ENCODE measurements at regions not wholly inside any gene's neighbourhood (a gene's known extent, or its start where the extent isn't known, plus 50 kb on each side); places are given as distances from the start of the nearest gene placed in this dataset.

DNA sequence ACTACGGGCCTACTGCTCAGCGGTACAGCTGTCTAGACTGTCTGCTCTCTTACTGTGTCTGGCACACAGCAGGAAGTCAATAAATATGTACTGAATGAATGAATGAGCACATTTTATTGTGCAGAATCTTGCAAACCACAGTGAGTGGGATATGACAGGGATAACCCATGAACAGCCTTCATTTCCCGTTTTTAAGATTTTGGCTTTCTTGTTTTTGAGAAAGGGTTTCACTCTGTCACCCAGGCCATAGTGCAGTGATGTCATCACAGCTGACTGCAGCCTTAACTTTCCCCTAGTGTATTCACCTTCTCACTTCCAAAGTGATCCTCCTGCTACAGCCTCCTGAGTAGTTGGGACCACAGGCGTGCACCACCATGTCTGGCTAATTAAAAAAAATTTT is 203.1 kb downstream of the AEBP2 start:
- no peaks in the 10 kb centered on the region for H3K4me1 Mint-ChIP-seq
- ATAC-seq, result no peak
- no peak overlapping the region for H3K27ac Mint-ChIP-seq
- no peaks in the 10 kb centered on the region for H3K27me3 Mint-ChIP-seq
- no peak overlapping the region for H3K4me3 Mint-ChIP-seq
- H3K36me3 Mint-ChIP-seq (ENCODE audit: low read depth), result peaks cover 3% of the 10 kb centered on the region
- no peak for DNase-seq
- H3K9me3 Mint-ChIP-seq, result peaks cover 9% of the 10 kb centered on the region

DNA sequence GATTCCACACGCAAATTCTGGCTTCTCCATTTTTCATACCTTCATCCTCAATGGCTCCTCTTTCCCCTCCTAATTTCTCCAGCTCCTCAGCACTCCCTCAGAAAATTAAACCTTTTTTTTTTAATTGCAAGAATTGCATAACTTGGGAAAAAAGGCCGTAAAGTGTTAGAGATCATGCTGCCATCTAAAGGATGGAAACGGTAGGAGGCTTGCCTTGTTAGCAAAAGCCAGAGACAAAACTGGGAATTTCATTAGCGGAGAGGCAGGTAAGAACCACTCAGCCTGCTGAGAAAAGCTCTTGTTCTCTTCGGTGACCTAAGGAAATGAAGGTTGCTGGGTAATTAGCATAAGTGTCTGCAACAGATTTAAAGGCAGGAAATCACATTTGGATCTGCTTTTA is 204.3 kb downstream of the AEBP2 start:
- Mint-ChIP-seq H3K9me3 (peaks cover 13% of the 10 kb centered on the region), H3K27ac (no peak overlapping the region), H3K4me3 (no peak overlapping the region), H3K4me1 (no peaks in the 10 kb centered on the region), H3K27me3 (no peaks in the 10 kb centered on the region), H3K36me3 (ENCODE audit: low read depth) (peaks cover 6% of the 10 kb centered on the region)
- DNase-seq (no peak), ATAC-seq (no peak)

DNA sequence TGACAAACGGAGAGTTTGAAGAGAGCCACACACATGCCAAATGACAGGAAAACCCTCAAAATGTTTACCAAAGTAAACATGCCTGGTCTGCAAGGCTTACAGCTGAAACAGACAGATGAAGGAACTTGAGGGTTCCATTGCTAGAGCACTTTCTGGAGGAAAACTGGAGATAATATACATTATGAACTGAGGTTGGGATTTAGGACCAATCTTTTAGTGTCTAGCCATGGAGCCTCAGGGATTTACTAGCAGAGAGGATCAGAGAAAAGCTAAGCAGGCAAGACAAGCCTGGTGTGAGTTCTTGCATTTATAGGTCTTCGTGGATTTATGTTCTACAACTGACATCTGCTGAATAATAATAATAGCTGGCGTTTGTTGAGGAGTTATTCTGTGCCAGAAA is 205.3 kb downstream of the AEBP2 start:
- Mint-ChIP-seq H3K4me1 (no peaks in the 10 kb centered on the region), H3K36me3 (ENCODE audit: low read depth) (peaks cover 6% of the 10 kb centered on the region), H3K27ac (no peak overlapping the region), H3K4me3 (no peak overlapping the region), H3K9me3 (peaks cover 17% of the 10 kb centered on the region), H3K27me3 (no peaks in the 10 kb centered on the region)
- DNase-seq (no peak), ATAC-seq (no peak)

DNA sequence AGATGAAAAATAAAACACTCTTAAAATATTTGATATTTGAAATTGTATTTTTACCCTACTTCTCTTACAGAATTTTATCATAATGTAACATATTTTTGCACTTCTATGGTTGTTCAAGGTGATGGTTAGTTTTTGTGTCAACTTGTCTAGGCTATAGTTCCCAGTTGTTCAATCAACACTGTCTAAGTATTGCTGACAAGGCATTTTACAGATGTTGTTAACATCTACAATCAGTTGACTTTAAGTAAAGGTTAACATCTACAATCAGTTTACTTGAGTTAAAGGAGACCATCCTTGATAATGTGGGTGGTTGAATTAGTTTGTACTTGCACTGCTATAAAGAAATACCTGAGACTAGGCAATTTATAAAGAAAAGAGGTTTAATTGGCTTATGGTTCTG is 206.5 kb downstream of the AEBP2 start:
- H3K4me3 Mint-ChIP-seq, result no peak overlapping the region
- no peak overlapping the region for H3K27ac Mint-ChIP-seq

DNA sequence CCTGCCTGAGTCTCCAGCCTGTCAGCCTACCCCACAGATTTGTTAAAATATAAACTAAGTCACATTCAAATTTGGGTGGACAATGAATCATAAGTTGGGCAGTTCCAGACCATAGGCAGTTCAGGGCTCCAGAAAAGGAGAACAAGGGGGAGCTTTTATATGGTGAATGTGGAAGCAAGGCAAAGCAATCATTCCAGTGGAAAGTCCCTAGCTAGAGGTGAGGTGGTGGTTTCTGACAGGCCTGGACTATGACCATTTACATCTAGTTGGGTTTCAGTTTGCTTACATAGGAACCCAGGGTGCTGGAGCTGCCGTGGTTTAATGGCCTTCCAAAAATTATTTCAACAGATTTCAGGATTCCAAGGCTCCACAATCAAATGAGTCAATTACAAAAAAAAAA is 207.3 kb downstream of the AEBP2 start:
- H3K36me3 Mint-ChIP-seq (ENCODE audit: low read depth), result peaks cover 6% of the 10 kb centered on the region
- no peak overlapping the region for H3K4me3 Mint-ChIP-seq
- H3K27me3 Mint-ChIP-seq, result no peaks in the 10 kb centered on the region
- no peak overlapping the region for H3K27ac Mint-ChIP-seq
- no peak for DNase-seq
- peaks cover 17% of the 10 kb centered on the region for H3K9me3 Mint-ChIP-seq
- no peaks in the 10 kb centered on the region for H3K4me1 Mint-ChIP-seq
- ATAC-seq, result no peak

More for the DNA sequence above, 206.5 kb downstream of the AEBP2 start:
- Mint-ChIP-seq H3K27me3 (no peaks in the 10 kb centered on the region), H3K36me3 (ENCODE audit: low read depth) (peaks cover 6% of the 10 kb centered on the region), H3K4me1 (no peaks in the 10 kb centered on the region), H3K9me3 (peaks cover 17% of the 10 kb centered on the region)
- no peak for DNase-seq
- ATAC-seq, result no peak

DNA sequence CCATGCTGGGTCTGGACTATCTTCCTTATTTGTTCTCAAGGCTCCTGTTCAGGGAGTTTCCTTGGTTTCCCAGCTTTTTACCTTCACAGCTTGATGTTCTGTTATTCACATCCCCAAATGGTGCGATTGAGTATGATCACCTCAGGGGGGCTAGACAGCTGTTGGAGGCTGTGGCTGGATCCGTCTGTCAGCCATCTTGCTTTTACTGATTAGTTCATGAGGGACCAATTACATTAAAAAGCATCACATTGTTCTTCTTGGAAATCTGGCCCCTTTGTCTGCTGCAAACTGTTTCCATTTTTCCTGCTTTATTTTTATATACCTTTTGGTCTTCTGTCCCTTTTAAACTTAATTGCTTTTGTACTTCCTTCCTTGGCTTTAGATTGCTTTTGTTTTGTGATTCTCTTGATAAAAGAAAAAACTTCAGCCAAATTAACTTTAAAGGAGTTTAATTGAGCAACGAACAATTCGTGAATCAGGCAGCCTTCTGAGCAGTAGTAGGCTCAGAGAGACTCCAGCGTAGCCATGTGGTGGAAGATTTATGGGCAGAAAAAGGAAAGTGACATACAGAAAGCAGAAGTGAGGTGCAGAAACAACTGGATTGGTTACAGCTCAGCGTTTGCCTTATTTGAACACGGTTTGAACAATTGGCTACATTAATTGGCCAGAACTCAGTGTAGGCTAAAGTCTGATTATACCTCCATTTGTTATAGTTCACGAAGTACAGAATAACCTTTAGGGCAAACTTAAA is 208.7 kb downstream of the AEBP2 start:
- H3K4me3 Mint-ChIP-seq, result no peak overlapping the region
- H3K9me3 Mint-ChIP-seq, result peaks cover 17% of the 10 kb centered on the region
- no peaks in the 10 kb centered on the region for H3K27me3 Mint-ChIP-seq
- ATAC-seq, result no peak
- H3K4me1 Mint-ChIP-seq, result no peaks in the 10 kb centered on the region
- peaks cover 6% of the 10 kb centered on the region for H3K36me3 Mint-ChIP-seq (ENCODE audit: low read depth)
- no peak for DNase-seq
- H3K27ac Mint-ChIP-seq, result no peak overlapping the region

DNA sequence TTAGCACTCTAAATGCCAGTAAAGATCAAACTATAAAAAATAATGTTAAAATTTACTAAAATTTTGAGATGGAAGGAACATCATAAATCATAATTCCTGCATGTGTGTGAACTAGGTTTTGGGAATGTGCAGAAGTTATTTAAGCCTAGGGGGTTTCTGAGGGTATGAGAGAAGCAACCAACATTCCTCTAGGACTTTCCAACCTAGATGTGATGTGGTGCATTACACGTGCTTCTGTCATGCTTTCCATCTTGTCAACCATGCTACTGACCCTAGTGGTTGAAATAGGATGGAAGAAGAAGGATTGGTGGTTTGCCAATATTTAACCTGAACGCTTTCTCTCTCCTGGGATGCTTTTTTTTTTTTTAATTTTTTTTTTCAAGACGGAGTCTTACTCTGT is 209.3 kb downstream of the AEBP2 start:
- no peak overlapping the region for H3K27ac Mint-ChIP-seq
- H3K36me3 Mint-ChIP-seq (ENCODE audit: low read depth), result peaks cover 6% of the 10 kb centered on the region
- DNase-seq, result no peak
- no peaks in the 10 kb centered on the region for H3K27me3 Mint-ChIP-seq
- H3K4me1 Mint-ChIP-seq, result no peaks in the 10 kb centered on the region
- ATAC-seq, result no peak
- no peak overlapping the region for H3K4me3 Mint-ChIP-seq
- H3K9me3 Mint-ChIP-seq, result peaks cover 17% of the 10 kb centered on the region

DNA sequence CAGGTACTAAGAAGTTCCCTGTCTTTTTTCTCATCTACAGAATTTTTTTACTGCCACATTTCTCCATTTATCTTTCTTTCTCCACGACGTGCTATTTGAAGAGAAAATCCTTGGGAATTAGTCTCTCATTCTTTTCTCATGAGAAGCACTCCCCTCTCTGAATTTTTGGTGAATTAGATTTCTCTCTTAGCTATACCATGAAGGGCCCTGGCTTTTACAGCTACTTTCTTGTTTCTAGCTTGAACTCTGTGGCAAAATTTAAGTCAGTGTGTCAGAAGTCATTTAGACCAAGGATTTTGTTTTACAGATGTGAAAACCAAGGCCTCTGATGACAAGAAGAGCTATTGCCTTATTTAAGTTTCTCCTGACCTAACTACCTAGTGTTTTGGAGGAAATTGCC is 213.1 kb downstream of the AEBP2 start:
- peaks cover 8% of the 10 kb centered on the region for H3K9me3 Mint-ChIP-seq
- no peaks in the 10 kb centered on the region for H3K4me1 Mint-ChIP-seq
- H3K4me3 Mint-ChIP-seq, result no peak overlapping the region
- peaks cover 2% of the 10 kb centered on the region for H3K36me3 Mint-ChIP-seq (ENCODE audit: low read depth)
- no peaks in the 10 kb centered on the region for H3K27me3 Mint-ChIP-seq
- ATAC-seq, result no peak
- DNase-seq, result no peak
- H3K27ac Mint-ChIP-seq, result no peak overlapping the region

DNA sequence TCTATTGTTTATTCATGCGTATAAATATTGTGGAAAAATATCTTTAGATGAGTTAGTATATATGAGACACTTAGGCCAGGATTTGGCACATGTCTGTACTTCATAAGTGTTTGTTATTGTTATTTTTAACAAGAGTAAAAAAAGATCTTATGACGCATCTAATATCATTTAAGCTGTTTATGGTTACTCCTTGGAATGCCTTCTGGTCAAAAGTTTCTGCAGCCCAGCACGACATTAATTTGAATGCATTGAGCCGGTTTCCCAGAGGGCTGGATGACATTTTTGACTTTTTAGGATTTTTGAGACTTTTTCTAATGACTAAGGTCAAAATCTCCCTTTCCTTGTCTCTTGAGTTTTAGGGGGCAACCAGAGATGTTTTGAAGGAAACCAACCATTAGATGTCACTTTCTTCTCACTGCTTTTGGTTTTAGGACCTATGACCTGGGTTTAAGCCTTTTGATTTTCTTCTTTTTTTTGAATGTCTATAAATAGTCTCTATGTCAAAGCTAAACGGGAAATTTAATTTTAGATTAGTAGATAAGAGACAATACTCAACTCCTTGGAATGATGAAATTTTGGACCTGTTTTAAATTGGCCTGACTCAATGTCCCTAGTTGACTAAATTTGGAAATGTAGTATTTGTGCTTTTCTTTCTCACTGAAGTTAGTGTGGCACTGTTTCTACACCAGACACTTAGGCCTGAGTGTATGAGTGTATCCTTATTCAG is 215.5 kb downstream of the AEBP2 start:
- Mint-ChIP-seq H3K27ac (no peak overlapping the region), H3K36me3 (ENCODE audit: low read depth) (no peaks in the 10 kb centered on the region), H3K9me3 (no peaks in the 10 kb centered on the region), H3K4me3 (no peak overlapping the region), H3K27me3 (no peaks in the 10 kb centered on the region), H3K4me1 (no peaks in the 10 kb centered on the region)
- no peak for DNase-seq
- ATAC-seq, result no peak

DNA sequence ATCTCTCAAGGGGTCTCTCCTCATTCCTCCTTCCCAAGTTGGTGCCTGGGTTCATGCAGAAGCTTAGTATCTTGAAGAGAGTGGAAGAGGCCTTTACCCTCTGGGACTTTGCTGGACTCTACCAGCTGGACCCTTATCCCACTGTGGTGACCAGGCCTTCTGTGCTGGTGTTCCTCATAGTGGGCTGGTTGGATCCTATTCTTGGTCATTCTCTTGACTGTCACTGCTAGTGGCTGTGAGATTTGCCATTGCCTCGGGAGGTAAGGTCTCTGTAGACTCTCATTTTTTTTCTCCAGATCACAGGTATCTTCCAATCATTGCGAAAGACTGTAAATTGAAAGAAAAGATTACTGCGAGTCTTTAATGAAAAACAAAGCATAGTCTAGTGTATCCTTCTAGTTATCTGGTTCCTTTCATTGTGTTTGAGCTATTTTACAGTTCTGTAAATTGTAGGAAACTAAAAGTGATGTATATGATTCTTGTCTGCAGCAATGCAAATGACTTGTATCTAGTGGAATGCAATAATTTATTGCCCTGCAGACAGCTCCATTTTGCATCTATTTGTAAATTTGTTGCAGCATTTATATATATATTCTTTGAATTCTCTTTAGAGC is 217.9 kb downstream of the AEBP2 start:
- H3K9me3 Mint-ChIP-seq, result peaks cover 5% of the 10 kb centered on the region
- ATAC-seq, result no peak
- no peaks in the 10 kb centered on the region for H3K36me3 Mint-ChIP-seq (ENCODE audit: low read depth)
- H3K4me1 Mint-ChIP-seq, result peaks cover 2% of the 10 kb centered on the region
- no peak for DNase-seq
- no peak overlapping the region for H3K27ac Mint-ChIP-seq
- H3K4me3 Mint-ChIP-seq, result no peak overlapping the region
- H3K27me3 Mint-ChIP-seq, result no peaks in the 10 kb centered on the region

DNA sequence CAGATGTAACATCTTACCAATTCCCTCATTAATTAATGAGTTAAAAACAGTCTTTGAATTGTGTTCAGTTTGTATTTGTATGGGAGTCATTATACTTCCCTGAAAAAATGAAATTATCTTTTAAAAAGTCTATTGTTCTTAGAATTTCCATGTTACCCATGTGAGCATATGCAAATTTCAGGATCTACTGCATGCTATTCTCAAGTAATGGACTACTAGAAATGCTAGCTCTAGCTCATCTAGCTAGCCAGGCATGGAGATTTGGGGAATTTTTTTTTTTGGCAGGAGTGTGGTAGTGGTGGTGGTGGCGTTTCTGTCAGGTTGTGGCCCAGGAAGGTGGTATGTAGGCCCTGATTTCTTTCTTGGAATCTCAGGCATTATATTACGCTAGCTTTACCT is 218.4 kb downstream of the AEBP2 start:
- ATAC-seq (no peak), DNase-seq (no peak)
- Mint-ChIP-seq H3K4me3 (no peak overlapping the region), H3K36me3 (ENCODE audit: low read depth) (no peaks in the 10 kb centered on the region), H3K27ac (no peak overlapping the region), H3K9me3 (peaks cover 5% of the 10 kb centered on the region), H3K27me3 (no peaks in the 10 kb centered on the region), H3K4me1 (peaks cover 2% of the 10 kb centered on the region)

DNA sequence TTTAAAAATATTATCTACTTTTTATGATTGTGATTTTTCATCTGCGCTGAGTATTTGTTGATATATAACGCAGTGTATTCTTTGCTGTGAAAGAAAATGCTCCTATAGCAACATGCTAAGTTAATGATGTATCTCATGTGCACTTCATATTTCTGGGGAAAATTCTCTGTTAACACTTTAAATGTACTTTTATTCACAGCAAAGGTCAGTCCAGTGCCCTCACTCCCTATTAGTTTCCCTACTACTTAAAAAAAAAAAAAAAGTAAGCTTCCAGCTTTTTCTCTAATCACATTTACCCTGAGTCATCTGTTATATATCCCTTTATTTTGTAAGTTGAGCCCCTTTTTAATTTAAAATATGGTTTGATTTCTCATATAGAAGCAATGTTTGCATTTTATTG is 219.8 kb downstream of the AEBP2 start:
- DNase-seq, result no peak
- Mint-ChIP-seq H3K27ac (no peak overlapping the region), H3K4me1 (peaks cover 2% of the 10 kb centered on the region), H3K4me3 (no peak overlapping the region), H3K36me3 (ENCODE audit: low read depth) (no peaks in the 10 kb centered on the region), H3K9me3 (peaks cover 5% of the 10 kb centered on the region), H3K27me3 (no peaks in the 10 kb centered on the region)
- no peak for ATAC-seq

DNA sequence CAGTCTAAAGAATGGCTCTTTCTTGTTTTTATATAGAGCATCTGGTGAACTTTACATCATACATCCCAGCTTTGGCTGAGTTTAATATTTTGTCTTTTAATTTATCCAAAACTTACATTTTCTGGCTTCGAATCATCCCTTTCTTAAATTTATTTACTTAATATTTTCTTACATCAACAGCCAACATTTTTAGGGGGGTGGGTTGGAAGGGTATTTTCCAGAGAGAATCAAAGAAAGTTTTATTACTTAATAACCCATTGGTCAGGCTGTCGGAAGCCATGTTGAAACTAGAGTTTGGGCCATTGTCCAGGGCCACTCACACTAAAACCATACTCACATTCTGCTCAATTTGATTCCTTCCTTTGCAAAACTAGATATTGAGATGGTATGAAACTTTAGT is 220.2 kb downstream of the AEBP2 start:
- H3K27ac Mint-ChIP-seq, result no peak overlapping the region
- H3K9me3 Mint-ChIP-seq, result peaks cover 5% of the 10 kb centered on the region

DNA sequence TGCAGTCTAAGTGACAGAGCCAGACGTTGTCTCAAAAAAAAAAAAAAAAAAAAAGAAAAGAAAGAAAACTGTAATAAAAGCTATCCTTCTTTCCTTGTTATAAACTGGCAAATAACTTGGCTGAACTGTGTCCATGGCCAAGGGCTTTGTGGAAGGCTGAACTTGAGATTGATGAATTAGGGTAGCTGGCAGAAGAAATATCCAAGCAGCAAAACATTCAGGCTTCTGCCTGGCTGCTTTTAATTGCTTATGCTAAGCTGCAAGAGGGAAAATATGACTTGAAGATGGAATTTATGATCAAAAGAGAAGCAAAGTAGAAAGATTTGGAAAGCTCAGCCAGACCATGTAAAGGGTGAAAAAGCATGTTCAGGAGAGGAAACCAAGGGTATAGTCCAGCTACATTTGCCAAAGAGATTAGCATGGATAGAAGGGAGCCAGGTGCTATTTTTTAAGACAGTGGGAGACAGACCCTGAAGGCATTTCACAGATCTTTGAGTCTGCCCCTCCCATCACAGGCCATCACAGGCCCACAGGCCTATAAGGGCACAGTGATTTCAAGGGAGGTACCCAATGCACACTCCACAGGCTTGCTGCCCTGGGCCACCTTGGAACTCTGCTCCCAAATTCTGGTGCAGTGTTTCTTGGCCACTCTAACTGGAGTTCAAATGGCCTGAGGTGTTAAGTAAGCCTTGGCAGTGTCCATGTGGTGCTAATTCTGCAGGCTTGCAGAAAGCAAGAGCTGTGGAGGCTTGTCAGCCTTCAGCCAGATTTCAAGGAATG is 226.0 kb downstream of the AEBP2 start:
- no peak overlapping the region for H3K4me3 Mint-ChIP-seq
- ATAC-seq (no peak), DNase-seq (no peak)
- peaks cover 2% of the 10 kb centered on the region for H3K4me1 Mint-ChIP-seq
- peaks cover 1% of the 10 kb centered on the region for H3K27me3 Mint-ChIP-seq
- no peaks in the 10 kb centered on the region for H3K36me3 Mint-ChIP-seq (ENCODE audit: low read depth)
- no peak overlapping the region for H3K27ac Mint-ChIP-seq
- H3K9me3 Mint-ChIP-seq, result peaks cover 5% of the 10 kb centered on the region

More for the DNA sequence above, 220.2 kb downstream of the AEBP2 start:
- DNase-seq (no peak), ATAC-seq (no peak)
- no peaks in the 10 kb centered on the region for H3K27me3 Mint-ChIP-seq
- no peaks in the 10 kb centered on the region for H3K36me3 Mint-ChIP-seq (ENCODE audit: low read depth)
- no peak overlapping the region for H3K4me3 Mint-ChIP-seq
- H3K4me1 Mint-ChIP-seq, result peaks cover 2% of the 10 kb centered on the region
